ENCODE measurements at regions not wholly inside any gene's neighbourhood (a gene's known extent, or its start where the extent isn't known, plus 50 kb on each side); places are given as distances from the start of the nearest gene placed in this dataset.

DNA sequence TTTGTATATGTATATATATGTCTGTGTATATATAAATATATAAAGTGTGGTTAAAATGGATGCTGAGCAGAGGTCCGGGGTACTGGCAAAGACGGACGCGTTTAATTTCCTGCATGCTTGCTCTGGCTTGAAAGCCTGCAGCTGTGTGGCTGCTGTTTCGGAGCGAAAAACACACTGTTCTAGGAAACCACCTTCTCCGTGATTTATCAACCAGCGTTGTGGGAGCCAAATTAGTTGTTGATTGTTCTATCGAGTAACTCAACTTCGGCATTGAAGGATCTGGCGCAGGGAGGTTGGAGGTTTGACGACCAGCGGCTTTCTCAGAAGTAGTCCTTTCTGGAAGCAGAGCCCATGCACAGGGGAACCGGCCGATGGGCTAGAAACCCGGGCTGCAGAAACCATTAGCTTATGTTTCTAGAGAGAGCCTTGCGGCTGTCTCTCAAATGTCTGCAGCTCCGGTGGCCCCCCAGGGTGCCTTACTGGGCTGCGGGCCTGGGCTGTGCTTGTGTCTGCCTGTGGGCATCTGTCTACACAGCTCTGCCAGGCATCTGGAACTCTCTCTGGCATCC, 81.8 kb downstream of the EDN3 start:
- TF ChIP-seq POLR2A (IDR thresholded peaks at IDR 0.05), result no peak
- TF ChIP-seq, protein P1, sequence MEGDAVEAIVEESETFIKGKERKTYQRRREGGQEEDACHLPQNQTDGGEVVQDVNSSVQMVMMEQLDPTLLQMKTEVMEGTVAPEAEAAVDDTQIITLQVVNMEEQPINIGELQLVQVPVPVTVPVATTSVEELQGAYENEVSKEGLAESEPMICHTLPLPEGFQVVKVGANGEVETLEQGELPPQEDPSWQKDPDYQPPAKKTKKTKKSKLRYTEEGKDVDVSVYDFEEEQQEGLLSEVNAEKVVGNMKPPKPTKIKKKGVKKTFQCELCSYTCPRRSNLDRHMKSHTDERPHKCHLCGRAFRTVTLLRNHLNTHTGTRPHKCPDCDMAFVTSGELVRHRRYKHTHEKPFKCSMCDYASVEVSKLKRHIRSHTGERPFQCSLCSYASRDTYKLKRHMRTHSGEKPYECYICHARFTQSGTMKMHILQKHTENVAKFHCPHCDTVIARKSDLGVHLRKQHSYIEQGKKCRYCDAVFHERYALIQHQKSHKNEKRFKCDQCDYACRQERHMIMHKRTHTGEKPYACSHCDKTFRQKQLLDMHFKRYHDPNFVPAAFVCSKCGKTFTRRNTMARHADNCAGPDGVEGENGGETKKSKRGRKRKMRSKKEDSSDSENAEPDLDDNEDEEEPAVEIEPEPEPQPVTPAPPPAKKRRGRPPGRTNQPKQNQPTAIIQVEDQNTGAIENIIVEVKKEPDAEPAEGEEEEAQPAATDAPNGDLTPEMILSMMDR (IDR thresholded peaks at IDR 0.05), result no peak
